ENCODE measurements at regions not wholly inside any gene's neighbourhood (a gene's known extent, or its start where the extent isn't known, plus 50 kb on each side); places are given as distances from the start of the nearest gene placed in this dataset.

GRCh38 chr4:72875545-72875944 lies 194.0 kb downstream of the COX18 start:
- TF ChIP-seq CTCF (IDR thresholded peaks at IDR 0.05) (no peak), POLR2A (IDR thresholded peaks at IDR 0.05) (no peak)

Data from esophagus squamous epithelium (tissue), 4 donors.